ENCODE measurements at regions not wholly inside any gene's neighbourhood (a gene's known extent, or its start where the extent isn't known, plus 50 kb on each side); places are given as distances from the start of the nearest gene placed in this dataset.

DNA sequence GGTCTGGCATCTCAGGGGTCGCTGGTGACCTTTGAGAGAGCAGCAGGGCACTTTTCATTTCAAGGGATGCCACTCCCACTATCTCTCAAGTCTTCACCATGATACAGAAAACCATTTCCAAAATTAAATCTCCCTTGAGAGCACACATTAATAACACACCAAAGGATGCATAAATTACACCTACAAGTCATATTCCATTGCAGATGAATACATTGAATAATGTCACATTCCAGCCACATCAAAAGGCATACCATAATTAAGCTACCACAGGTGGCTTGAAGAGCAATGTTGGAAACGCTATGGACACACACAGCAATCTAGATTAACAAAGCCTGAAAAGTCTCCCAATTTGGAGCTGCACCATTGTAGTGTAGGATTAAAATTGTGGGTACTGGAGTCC lies 353.3 kb upstream of the ZMIZ1 start:
- TF ChIP-seq CTCF (IDR thresholded peaks at IDR 0.05): no peak
- no peak for TF ChIP-seq POLR2A (IDR thresholded peaks at IDR 0.05)
